Stimulated activated CD4-positive, alpha-beta T cell treated with anti-CD3 and anti-CD28 coated beads, Interleukin-12 subunit alpha, Interleukin-12 subunit beta, amount 100 ng/mL, for 48 hours (primary cell): ENCODE measurements at regions not wholly inside any gene's neighbourhood (a gene's known extent, or its start where the extent isn't known, plus 50 kb on each side); places are given as distances from the start of the nearest gene placed in this dataset.
"Not testable (repeated sequence)": the region's sequence is repeated elsewhere in the genome, so short reads cannot be mapped to it uniquely, and the experiment has no call there.

Source experiments
- DNase-seq, 3 donors: peaks; one replicate each; pipeline ENCODE4 v3.0.0-alpha.2; 2020; ENCODE audit warnings: low read depth in 2 of 3, low spot score in 1 of 3

DNA sequence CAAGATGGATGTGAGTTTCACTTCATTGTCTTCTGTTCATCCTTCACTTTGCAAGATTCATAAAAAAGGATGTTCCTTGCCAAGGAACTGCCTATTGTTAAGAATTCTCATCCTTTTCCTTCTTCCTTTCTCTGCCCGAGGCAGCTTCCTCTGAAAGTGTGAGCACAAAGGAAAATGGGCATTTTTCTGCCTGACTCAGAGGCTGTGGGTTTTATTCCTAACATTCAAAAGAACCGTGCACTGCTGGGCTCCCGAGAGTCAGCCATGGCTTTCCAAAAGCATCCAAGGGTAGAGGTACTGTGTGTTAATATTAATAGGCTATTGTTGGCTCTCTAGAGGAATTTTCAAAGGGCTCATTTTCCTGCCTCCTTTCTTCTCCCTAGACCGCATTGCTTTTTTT lies 289.4 kb downstream of the ABCC12 start:
- no peak for DNase-seq

DNA sequence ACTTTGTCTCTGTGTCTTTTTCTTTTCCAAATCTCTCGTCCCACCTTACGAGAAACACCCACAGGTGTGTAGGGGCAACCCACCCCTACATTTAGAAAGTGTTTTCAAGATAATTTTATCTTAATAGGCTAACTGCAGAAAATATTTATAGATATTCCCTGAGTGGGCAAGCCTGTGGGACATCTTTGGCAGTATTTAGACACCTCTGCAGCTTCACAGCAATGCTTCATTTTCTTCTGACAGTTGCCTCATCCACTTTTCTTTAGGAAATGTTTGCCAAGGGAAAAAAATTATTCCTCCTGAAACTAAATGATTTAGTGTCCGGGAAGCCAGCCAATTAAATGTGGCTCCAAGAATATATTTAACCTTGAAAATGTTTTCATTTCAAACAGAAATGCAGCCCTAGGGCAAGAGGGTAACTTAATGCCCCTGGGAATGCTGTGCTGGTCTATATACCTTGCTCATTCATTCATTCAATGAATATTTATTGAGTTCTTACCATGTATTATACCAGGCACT lies 290.4 kb downstream of the ABCC12 start:
- no peak for DNase-seq

DNA sequence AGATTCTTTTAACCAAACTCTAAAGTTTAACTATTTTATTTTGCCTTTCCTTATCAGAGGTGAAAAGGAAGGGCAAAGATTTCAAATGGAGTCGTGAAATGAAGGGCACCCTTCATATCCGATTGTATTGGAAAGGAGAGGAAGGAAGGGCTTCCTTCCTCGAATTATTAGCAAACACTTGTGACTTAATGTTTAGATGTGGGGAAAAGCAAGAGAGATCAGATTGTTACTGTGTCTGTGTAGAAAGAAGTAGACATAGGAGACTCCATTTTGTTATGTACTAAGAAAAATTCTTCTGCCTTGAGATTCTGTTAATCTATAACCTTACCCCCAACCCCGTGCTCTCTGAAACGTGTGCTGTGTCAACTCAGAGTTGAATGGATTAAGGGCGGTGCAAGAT lies 291.5 kb downstream of the ABCC12 start:
- not testable (repeated sequence) for DNase-seq

DNA sequence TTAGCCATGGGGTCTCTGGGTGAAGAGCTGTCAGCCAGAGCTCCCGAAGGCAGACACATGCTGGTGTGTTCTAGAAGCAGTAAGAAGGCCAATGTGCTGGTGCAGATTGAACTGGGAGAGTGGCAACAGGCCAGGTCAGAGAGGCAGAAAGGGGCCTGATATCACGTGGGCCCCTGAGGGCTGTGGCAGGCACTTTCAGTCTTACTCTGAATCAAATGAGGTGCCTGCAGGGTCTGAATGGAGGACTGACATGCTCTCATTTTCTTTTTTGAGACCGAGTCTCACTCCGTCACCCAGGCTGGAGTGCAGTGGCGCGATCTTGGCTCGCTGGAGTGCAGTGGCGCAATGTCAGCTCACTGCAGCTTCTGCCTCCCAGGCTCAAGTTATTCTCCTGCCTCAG lies 293.8 kb downstream of the ABCC12 start:
- no peak for DNase-seq

DNA sequence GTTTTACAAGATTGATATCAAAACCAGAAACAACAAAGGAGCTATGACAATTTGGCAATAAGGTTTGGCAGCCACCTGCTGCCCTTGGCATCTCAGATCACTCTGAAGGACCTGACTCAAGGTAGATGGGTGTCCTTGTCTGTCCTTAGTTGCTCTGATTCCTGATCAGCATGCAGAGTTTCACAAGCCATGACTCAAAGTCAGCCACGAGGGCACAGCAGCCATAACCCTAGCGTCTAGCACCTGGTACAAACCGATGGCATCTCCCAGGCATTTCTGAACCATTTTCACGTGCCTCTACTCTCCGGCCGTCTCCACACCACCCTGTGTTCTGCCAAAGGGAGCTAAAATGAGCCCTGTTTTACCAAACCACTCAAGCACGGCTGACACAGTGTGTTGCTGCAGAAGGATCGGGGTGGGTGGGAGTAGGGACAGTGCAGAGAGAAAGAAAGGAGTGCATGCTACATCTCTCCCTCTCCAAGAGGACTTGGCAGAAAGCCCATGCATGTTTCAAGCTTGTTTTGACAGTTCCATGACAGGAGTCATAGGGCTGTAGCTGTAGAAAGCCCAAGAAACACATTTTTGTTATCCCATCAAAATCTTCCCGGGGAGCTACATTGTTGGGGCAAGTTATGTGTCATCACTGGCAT lies 297.3 kb downstream of the ABCC12 start:
- no peak for DNase-seq

DNA sequence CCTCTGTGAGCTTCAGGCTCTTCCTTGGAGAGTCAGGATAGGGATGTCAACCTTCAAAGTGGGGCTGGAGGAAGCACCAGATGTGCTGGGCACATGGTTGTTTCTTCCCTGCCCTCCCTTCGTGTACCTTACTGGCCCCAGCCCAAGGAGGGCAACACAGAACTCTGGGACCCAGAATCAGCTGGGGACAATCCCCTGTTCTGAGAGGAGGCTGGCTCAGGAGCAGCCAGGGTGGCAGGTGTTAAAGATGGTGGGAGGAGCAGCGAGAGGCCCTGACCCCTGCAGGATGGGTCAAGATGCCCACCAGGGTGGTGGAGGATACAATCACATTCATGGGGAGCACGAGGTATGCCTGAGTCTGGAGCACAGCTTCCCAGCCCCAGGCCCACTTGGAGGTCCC lies 300.4 kb downstream of the ABCC12 start:
- no peak for DNase-seq

DNA sequence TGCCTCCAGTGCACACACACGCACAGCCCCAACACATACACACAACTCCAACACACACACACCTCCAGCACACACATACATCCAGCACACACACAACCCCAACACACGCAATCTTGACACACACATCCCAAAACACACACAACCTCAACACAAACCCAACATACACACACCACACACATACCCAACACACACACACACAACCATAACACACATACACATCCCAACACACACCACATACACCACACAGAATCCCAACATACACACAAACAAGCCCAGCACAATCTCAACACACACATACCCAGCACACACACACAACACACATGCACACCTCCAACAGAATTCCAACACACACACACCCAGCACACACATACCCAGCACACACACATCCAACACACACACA lies 301.1 kb downstream of the ABCC12 start:
- no peak for DNase-seq

DNA sequence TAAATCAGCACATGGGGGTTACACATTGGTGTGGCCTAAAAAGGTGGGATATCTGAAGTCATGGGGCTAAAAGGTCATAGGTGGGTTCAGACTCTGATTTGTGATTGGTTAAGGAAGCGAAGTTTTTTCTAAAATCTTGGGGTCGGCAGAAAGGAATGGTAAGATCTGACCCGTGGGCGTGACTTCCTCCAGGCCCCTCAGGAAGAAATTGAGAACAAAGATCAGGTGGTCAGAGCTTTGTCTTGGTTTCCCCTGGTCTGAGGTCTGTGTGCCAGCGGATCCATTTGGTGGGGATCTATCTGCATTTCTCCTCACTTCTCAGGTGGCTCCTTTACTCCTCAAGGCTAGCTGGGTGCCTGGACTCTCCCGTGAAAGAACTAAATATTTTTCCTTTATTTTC lies 302.8 kb downstream of the ABCC12 start:
- no peak for DNase-seq

DNA sequence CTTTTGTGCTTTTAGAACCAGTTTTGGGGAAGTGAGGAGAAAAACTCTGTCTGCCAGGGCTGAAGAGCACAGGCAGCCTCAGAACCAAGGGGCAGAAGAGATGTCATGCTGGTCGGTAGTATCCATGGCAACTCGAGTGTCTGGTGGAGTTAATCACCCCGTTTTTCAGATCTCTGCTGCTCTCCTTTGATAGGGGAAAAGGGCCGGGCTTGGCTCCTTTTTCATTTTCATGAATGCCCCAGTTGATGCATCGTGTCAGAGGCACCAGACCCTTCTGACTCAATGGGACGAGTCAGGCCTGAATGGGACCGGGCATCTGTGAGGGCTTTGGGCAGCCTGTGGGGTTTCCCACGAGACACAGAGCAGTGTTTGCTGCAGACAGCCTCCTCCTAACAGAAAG lies 304.6 kb downstream of the ABCC12 start:
- DNase-seq = no peak

DNA sequence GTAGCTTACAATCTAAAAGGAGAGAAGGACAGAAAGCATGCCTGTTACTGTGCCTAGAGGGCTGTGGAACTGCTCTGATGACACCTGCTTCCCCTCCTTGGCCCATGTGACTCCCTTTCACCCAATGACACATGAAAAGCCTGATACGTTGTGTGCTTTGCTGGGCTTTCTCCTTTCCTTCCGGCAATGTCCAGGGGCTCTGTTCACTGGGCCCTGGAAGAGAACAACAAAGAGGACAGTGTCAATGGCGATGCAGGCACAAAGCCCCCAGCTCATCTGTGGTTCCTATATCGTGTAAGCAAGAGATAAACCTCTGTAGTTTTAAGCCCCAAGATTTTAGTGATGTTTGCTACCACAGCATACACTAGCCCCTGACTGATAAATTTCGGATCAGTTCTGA lies 306.1 kb downstream of the ABCC12 start:
- no peak for DNase-seq

DNA sequence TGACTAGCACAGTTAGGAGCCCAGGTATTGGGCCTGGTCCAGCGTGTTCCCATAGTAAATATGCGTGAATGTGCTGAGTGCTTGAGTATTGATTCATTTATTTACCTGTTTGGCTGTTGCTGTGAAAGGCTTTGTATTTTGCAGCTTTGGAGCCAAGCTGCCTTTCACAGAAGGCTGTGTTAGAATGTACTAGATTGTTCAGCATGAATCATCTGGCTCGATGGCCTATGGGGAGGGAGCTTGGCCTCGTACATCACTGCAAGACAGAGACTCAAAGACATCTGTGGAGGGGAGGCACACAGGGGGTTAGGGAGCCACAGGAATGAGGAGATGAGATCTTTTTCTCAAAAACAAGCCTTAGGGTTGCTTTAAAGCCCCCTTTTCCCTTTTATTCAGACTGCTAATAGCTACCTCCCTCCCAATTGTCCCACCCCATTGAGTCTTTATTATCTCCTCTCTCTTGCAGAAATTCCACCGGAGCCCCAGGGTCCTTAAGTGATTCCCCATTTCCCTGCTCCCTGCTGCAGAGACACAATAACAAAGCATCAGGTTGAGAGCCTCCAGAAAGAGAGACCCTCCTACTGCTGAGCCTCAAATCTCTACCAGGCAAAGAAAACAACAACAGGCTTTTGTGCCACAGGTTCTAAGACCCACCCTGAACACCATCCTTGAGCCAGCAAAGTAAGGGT lies 307.2 kb downstream of the ABCC12 start:
- no peak for DNase-seq

DNA sequence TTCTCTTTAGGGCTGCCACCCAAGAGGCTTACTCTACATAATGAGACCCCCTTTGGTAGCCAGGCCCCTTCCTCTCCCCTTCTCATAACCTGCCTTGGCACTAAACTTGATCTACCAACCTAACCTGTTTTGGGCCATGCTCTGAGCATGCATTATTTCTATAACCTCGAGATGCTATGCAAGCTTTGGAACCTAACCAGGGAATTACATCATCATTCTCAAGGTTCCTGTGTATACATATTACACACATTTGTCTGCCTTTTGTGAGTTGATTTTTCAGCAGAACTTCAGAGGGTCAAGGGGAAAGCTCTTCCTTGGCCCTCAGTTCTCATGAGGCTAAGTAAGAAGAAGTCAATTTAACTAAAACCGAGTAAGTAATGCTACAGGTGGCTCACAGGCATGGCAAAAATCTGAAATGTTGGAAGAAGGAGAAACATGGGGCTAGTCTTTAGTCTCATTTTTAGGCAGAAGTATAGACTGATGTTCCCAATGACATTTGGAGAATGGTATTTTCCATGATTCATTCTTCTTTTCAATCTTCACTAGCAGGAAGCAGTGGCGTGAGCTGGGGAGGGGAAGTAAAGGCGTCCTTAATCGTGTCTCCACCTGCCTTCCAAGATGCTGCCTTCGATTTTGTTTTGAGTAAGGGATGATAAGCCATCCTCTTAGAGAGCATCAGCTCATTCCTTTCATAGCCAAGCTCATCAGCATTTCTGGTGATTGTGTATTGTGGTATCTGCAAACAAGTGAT lies 308.4 kb downstream of the ABCC12 start:
- no peak for DNase-seq

DNA sequence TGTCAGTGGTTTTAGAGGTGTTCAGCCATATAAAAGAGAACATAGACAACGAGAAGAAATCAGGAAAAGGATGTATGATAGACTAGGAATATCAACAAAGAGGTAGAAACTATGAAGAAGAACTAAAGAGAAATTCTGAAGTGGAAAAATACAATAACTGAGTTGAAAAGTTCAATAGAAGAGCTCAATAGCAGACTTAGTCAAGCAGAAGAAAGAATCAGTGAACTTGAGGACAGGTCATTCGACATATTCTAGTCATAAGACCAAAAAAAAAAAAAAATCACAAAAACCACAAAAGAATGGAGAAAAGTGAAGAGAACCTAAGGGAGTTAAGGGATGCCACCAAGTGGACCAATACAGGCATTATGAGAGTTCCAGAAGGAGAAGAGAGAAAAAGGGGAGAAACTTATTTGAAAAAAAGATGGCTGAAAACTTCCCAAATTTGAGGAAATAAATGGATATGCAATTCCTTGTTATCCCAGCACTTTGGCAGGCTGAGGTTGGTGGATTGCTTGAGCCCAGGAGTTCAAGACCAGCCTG lies 321.2 kb downstream of the ABCC12 start:
- no peak for DNase-seq

DNA sequence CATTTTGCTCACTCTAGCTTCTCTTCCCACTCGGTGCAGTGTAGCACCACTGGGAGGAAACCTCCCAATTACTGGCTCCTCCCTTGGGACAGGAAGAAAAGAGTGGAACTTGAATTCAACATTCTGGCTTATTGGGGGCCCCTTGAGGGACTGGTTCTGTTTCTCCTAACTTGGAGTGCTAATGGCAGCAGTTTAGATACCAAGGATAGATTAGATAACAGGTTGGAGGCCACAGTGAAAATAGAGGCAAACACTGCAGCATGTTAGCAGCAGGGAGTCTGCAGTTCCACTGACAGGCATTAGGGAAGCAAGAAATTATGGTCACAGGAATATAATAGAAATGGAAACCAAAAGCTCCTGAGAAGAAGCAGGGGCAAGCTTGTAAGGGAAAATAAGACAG lies 322.0 kb downstream of the ABCC12 start:
- DNase-seq = no peak

DNA sequence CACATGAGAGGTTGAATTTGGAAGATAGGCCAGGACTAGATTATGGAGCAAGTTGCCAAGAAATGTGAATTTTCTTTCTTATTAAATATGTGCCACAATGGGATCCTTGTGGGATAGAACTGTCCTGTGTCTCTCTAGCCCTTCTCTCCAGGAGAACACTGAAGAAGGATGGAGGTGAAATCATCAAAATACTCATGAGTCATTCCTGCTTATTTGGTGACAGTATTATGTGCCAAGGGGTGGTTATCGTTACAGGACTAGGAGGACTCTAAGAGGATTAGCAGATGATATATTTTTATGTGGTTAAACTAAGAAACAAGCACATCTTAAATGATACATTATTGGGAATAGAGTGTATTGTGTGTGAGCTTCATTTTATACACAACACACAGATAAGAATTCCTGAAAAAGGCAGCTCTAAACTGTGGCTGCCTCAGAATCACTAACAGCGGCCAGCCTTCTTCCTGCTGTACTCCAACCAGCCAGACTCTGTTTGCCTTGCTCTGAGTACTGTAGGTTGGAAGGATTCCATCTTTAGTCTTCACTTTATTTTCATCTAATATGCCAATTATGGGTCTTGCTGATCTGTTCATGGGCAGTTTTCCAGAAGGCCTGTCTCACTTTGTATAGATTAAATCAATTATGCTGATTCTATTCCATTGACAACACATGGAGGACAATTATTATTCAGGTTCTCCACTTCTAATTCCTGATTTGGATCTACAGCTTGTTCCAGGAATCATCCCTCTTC lies 325.8 kb downstream of the ABCC12 start:
- no peak for DNase-seq

DNA sequence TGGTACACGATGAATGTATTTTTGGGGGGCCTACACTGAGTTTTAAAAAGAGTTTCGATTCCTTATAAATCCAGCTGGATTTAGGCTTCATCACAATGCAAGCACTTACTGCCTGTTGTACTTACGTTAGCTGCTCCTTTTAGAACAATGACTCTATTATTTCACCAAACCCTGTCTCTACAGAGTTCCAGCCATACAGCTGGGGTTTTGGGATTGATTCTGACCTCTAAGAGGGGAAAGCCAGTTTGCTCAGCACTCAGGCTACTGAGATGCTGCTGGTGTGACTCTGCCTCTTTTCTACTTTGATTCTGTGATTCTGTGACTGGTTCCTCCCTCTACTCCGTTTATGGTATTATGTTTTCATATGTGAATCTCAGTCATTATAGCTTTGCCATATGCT lies 329.7 kb downstream of the ABCC12 start:
- DNase-seq = no peak

DNA sequence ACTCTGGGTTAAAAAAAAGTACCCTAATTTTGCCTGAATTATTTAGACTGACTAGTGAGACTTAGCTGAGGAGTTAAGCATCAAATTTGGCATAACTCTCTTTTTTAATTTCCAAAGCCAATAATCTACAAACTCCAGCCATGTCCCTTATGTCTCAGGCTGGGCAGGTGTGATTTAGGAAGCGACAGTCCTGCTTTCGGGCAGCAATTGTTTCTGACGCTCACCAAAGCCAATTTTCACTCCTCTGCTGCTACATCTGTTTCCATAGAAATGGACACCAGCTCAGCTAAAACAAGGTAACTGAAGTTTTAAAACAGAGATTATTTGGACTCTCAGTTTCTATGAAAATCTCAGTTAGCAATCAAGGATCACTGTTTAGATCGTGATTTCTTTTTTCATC lies 338.7 kb downstream of the ABCC12 start:
- no peak for DNase-seq

DNA sequence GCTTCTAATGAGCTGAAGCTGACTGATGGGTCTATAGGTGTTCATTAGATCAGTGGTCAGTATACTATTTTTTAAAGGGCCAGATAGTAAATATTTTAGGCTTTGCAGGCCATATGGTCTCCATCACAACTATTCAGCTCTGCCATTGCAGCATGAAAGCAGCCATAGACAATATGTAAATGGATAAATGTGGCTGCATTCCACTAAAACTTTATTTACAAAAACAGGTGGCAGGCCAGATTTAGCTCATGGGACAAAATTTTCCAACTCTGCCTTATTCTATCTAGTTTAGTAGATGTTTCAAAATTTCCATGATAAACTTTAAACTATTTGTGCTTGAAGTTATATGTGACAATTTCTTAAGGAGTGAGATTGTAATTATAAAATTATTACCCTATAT lies 339.3 kb downstream of the ABCC12 start:
- no peak for DNase-seq

DNA sequence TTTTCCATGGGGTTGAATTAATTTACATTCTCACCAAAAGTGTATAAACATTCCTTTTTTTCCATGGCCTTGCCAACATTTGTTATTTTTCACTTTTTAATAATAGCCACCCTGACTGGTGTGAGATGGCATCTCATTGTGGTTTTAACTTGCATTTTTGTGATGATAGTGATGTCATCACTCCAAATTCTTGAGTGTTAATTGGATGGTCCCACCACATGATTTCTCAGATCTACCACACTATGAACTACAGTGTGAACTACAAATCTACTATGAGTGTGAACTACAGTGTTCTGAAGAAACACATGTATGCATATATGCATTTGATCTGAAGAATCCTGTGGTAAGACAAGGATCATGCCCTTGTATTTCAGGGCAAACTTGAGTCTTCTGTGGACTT lies 340.1 kb downstream of the ABCC12 start:
- DNase-seq = no peak

DNA sequence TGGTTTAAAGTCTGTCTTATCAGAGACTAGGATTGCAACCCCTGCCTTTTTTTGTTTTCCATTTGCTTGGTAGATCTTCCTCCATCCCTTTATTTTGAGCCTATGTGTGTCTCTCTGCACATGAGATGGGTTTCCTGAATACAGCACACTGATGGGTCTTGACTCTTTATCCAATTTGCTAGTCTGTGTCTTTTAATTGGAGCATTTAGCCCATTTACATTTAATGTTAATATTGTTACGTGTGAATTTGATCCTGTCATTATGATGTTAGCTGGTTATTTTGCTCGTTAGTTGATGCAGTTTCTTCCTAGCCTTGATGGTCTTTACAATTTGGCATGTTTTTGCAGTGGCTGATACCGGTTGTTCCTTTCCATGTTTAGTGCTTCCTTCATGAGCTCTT lies 344.0 kb downstream of the ABCC12 start:
- DNase-seq = not testable (repeated sequence)

DNA sequence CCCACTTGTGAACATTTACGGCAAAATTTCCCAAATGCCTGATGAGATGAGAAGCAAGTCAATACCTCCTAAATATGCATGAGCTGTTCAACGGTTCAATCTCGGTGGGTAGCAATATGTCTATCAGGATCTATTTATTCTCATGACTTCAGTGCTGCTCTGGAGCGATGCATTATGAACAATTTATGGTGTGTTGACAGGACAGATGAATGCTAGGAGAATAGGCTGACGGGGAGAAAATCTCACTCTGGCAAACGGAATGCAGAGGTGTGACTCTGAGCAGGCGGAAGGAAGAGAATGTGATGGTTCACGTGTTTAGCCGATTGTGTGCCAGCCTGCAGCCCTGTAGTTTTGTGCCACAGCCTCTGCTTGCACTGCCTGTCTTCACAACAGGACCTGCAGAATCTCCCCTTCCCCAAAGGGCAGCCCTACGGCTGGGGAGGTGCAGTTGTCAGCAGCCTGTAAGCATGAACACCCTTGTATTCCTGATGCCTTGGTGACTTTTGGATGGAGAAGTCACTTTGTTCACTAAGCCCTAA lies 345.2 kb downstream of the PHKB start:
- no peak for DNase-seq
